ENCODE measurements at regions not wholly inside any gene's neighbourhood (a gene's known extent, or its start where the extent isn't known, plus 50 kb on each side); places are given as distances from the start of the nearest gene placed in this dataset.

DNA sequence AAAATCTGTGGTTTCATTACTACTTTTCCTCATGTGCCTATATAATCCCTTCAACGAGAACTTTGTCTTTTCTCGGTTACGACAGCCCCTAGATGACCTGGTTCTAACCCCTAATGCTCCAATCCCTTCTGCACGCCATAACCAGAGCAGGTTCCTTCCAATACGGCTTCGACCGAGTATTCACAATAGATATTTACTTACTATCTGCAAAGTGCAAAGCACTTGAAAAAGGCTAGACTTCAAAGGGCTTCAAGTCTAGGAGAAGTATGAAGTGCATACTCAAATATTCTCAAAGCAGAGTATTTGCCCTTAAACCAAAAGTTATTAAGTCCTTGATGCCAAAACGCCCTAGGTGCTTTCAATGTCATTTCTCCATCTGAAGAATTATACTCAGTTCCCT, 63.4 kb upstream of the NHSL1 start (continued):
- TF ChIP-seq ZNF462 (CRISPR knock-in tag; IDR thresholded peaks at IDR 0.05) (no peak), EZH2phosphoT487 (IDR thresholded peaks at IDR 0.05; ENCODE audit: unreplicated experiment) (no peak), EZH2 (IDR thresholded peaks at IDR 0.05; ENCODE audit: low read depth, unreplicated experiment) (no peak), CTCF (conservative IDR thresholded peaks at IDR 0.05; ENCODE audit: low read depth in 2 of 2) (no peak), ZNF114 (CRISPR knock-in tag; IDR thresholded peaks at IDR 0.05) (no peak)

DNA sequence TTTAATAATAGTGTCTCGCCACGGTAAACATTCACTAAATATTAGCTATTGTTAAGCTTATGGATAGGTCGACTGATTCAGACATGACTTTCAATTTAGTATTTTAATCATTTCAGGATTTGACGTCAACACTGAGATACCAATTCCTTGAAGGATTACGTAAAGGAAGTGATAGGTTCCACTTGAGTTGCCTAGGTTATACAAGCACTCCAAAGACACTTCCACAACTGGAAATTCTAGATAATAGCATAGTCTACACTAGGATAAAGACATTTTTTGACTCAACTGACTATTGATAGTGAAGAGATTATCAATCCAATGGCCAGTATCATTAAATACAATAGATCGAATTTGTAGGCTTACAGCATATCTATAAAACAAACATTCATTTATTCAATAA, 63.9 kb upstream of the NHSL1 start:
- Mint-ChIP-seq H3K4me3 (no peak overlapping the region), H3K4me1 (peaks cover 28% of the 10 kb centered on the region), H3K36me3 (ENCODE audit: low read depth) (no peaks in the 10 kb centered on the region), H3K9me3 (no peaks in the 10 kb centered on the region), H3K27ac (no peak overlapping the region), H3K27me3 (ENCODE audit: insufficient read depth, low read depth, poor library complexity) (no peaks in the 10 kb centered on the region)
- DNase-seq (ENCODE audit: low spot score) (no peak), ATAC-seq (no peak)
- Histone ChIP-seq H3K4me1 (ENCODE audit: insufficient read depth) (peaks cover 14% of the 10 kb centered on the region), H4K20me1 (replicated peaks; ENCODE audit: insufficient read depth) (no peaks in the 10 kb centered on the region), H3F3A (replicated peaks; ENCODE audit: low read depth) (no peaks in the 10 kb centered on the region), H2AFZ (no peak overlapping the region), H3K27me3 (ENCODE audit: insufficient read depth) (no peaks in the 10 kb centered on the region), H3K4me3 (no peak overlapping the region), H3K79me2 (replicated peaks; ENCODE audit: insufficient read depth) (peaks cover 69% of the 10 kb centered on the region), H3K36me3 (ENCODE audit: insufficient read depth) (no peaks in the 10 kb centered on the region), H3K27ac (ENCODE audit: low read depth) (no peak overlapping the region), H3K4me2 (no peak overlapping the region), H3K9me2 (ENCODE audit: insufficient read depth) (no peaks in the 10 kb centered on the region)
- TF ChIP-seq, protein P1, sequence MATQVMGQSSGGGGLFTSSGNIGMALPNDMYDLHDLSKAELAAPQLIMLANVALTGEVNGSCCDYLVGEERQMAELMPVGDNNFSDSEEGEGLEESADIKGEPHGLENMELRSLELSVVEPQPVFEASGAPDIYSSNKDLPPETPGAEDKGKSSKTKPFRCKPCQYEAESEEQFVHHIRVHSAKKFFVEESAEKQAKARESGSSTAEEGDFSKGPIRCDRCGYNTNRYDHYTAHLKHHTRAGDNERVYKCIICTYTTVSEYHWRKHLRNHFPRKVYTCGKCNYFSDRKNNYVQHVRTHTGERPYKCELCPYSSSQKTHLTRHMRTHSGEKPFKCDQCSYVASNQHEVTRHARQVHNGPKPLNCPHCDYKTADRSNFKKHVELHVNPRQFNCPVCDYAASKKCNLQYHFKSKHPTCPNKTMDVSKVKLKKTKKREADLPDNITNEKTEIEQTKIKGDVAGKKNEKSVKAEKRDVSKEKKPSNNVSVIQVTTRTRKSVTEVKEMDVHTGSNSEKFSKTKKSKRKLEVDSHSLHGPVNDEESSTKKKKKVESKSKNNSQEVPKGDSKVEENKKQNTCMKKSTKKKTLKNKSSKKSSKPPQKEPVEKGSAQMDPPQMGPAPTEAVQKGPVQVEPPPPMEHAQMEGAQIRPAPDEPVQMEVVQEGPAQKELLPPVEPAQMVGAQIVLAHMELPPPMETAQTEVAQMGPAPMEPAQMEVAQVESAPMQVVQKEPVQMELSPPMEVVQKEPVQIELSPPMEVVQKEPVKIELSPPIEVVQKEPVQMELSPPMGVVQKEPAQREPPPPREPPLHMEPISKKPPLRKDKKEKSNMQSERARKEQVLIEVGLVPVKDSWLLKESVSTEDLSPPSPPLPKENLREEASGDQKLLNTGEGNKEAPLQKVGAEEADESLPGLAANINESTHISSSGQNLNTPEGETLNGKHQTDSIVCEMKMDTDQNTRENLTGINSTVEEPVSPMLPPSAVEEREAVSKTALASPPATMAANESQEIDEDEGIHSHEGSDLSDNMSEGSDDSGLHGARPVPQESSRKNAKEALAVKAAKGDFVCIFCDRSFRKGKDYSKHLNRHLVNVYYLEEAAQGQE (IDR thresholded peaks at IDR 0.05; ENCODE audit: unreplicated experiment), result no peak
- no peak for TF ChIP-seq EZH2phosphoT487 (IDR thresholded peaks at IDR 0.05; ENCODE audit: unreplicated experiment)
- no peak for TF ChIP-seq ZNF114 (CRISPR knock-in tag; IDR thresholded peaks at IDR 0.05)
- no peak for TF ChIP-seq CTCF (conservative IDR thresholded peaks at IDR 0.05; ENCODE audit: low read depth in 2 of 2)

Data from GM23338 (cell line).